Upper lobe of left lung (tissue), 6 donors: ENCODE measurements at regions not wholly inside any gene's neighbourhood (a gene's known extent, or its start where the extent isn't known, plus 50 kb on each side); places are given as distances from the start of the nearest gene placed in this dataset.

ENCODE experiments used
- ATAC-seq, 2 donors: fragments of 200-7000 bp; cut with Tn5 transposase; one replicate each; pipeline ENCODE4 v1.9.1; 2022; ENCODE audit warnings: mild to moderate bottlenecking in 2 of 2, moderate library complexity in 2 of 2; ENCODE audit not compliant: low FRiP score in 2 of 2
- DNase-seq, 2 donors: peaks; one replicate each; pipeline ENCODE4 v3.0.0-alpha.2; 2019 to 2020
- H3K27ac ChIP-seq, 4 donors: fragments of 200-600 bp; sonication (generic); one replicate each; pipeline ENCODE4 v1.5.1; 2016 to 2019
- H3K27me3 ChIP-seq, 4 donors: fragments of 200-600 bp; sonication (generic); one replicate each; pipeline ENCODE4 v1.5.1; 2017 to 2019
- H3K36me3 ChIP-seq, 4 donors: fragments of 200-600 bp; sonication (generic); one replicate each; pipeline ENCODE4 v1.5.1; 2016 to 2019
- H3K4me1 ChIP-seq, 4 donors: fragments of 200-600 bp; sonication (generic); one replicate each; pipeline ENCODE4 v1.5.1; 2018 to 2019
- H3K4me3 ChIP-seq, 4 donors: fragments of 200-600 bp; sonication (generic); one replicate each; pipeline ENCODE4 v1.5.1; 2017 to 2019; ENCODE audit warnings: mild to moderate bottlenecking in 2 of 4, moderate library complexity in 1 of 4
- H3K9me3 ChIP-seq, 4 donors: fragments of 200-600 bp; sonication (generic); one replicate each; pipeline ENCODE4 v1.5.1; 2018 to 2019
- EP300 ChIP-seq, 4 donors: sonication (generic); formaldehyde crosslinking; IDR thresholded peaks; one replicate each; pipeline ENCODE4 v1.5.1; 2017; ENCODE audit warnings: antibody characterized with exemption in 4 of 4, control low read depth in 2 of 4
- POLR2A ChIP-seq, 4 donors: fragments of 450-650 bp; IDR thresholded peaks; one replicate each; pipeline ENCODE4 v1.5.1; 2016 to 2017; ENCODE audit warnings: antibody characterized with exemption in 4 of 4, mild to moderate bottlenecking in 2 of 4
- POLR2AphosphoS5 ChIP-seq, 2 donors: sonication (generic); formaldehyde crosslinking; IDR thresholded peaks; one replicate each; pipeline ENCODE4 v1.5.1; 2017; ENCODE audit warnings: antibody characterized with exemption in 2 of 2
- WGBS, 2 donors: methylation state at CpG; one replicate each; pipeline ENCODE4 v1.1.5; 2017 to 2018; 5-methylcytosine and 5-hydroxymethylcytosine counted together
- TF ChIP-seq, protein P1 (sequence below), 6 experiments: fragments of 450-650 bp in 4 of 6; fragments of 200-600 bp in 2 of 6; sonication (generic) in 2 of 6; IDR thresholded peaks; one replicate each; pipeline ENCODE4 v1.5.1; 2016 to 2019; ENCODE audit warnings: antibody characterized with exemption in 6 of 6
- donor health status: DM: no; HTN: no; CAD: no; lungs with moderate emphysema.
- donor health status: DM: no; HTN: yes; CAD: no; lungs with severe emphysema.

DNA sequence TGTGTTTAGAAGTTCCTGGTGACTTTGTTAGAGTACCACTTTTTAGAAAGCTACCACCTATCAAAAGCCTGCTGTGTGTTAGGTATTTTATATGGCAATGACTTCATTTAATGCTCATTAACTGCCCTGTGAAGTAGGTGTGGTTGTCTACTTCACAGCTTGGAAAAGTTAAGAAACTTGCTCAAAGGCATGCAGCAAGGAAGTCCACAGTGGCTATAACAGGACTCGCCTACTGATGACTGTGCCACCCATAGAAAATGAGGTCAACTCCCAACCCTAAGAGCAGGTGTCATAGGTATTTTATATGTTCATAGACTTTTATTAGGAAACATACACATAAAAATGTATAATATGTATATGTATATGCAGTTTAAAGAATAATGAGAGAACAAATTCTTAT lies 125.2 kb upstream of the PAX6 start:
- Histone ChIP-seq H3K27me3 (peaks cover 0 to 3% (median 0%) of the 10 kb centered on the region in 4 donors), H3K4me1 (no peaks in the 10 kb centered on the region), H3K36me3 (no peaks in the 10 kb centered on the region), H3K4me3 (no peak overlapping the region), H3K27ac (no peak overlapping the region), H3K9me3 (no peaks in the 10 kb centered on the region)
- DNase-seq: no peak
- TF ChIP-seq POLR2A (IDR thresholded peaks at IDR 0.05) (no peak), POLR2AphosphoS5 (IDR thresholded peaks at IDR 0.05) (no peak), EP300 (IDR thresholded peaks at IDR 0.05) (no peak)
- TF ChIP-seq, protein P1, sequence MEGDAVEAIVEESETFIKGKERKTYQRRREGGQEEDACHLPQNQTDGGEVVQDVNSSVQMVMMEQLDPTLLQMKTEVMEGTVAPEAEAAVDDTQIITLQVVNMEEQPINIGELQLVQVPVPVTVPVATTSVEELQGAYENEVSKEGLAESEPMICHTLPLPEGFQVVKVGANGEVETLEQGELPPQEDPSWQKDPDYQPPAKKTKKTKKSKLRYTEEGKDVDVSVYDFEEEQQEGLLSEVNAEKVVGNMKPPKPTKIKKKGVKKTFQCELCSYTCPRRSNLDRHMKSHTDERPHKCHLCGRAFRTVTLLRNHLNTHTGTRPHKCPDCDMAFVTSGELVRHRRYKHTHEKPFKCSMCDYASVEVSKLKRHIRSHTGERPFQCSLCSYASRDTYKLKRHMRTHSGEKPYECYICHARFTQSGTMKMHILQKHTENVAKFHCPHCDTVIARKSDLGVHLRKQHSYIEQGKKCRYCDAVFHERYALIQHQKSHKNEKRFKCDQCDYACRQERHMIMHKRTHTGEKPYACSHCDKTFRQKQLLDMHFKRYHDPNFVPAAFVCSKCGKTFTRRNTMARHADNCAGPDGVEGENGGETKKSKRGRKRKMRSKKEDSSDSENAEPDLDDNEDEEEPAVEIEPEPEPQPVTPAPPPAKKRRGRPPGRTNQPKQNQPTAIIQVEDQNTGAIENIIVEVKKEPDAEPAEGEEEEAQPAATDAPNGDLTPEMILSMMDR (IDR thresholded peaks at IDR 0.05): no peak
- 79 to 85% methylated on average over 1 of the region's 1 CpG for WGBS, 2 donors
- no peak for ATAC-seq

DNA sequence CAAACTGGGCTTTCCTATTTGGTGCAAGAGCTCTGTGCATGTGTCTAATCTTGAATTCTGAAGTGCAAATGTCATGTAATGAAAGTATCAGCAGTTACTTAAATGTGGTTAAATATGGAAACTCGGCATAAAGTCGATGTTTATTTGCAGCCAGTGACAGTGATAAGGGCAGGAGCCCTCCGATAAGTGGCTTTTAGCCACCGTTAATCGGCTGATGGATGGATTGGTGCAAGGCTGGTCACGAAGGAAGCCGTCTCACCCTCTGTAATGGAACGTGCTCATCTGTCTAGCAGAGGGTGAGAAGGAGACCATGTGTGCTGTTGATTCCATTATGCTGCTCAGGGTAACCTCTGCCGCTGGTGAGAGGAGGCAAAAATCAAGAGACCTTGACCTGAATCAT lies 121.8 kb upstream of the PAX6 start:
- Histone ChIP-seq H3K36me3 (no peaks in the 10 kb centered on the region), H3K27me3 (peaks cover 0 to 3% (median 0%) of the 10 kb centered on the region in 4 donors), H3K4me1 (no peaks in the 10 kb centered on the region), H3K4me3 (no peak overlapping the region), H3K9me3 (no peaks in the 10 kb centered on the region), H3K27ac (no peak overlapping the region)
- DNase-seq: no peak
- no peak for ATAC-seq
- 51 to 61% methylated on average over 9 of the region's 9 CpGs for WGBS, 2 donors
- no peak for TF ChIP-seq EP300 (IDR thresholded peaks at IDR 0.05)

DNA sequence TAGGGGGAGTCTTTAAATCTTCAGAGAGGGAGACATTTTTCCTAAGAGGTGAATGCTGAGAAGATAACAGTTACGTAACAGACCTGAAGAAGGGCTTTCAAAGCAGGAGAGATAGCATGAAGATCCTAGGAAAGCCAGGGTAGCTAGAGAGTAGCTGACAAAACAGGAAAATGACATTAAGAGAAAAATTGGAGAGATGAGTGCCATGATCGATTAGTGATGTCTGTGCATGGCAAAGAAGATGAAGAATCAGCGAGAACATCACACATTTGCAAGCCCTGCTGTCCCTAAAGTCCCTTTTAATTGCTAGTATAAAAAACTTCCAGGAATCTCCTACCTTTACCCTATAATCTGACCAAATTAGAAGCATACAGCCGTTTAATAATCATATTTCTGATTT lies 116.9 kb upstream of the PAX6 start:
- TF ChIP-seq POLR2A (IDR thresholded peaks at IDR 0.05) (no peak), POLR2AphosphoS5 (IDR thresholded peaks at IDR 0.05) (no peak), EP300 (IDR thresholded peaks at IDR 0.05) (no peak)
- TF ChIP-seq, protein P1 (IDR thresholded peaks at IDR 0.05): no peak
- WGBS, 2 donors: 79 to 87% methylated on average over 4 of the region's 4 CpGs
- ATAC-seq (no peak), DNase-seq (no peak)
- no peak overlapping the region for H3K4me3 ChIP-seq
- H3K27ac ChIP-seq: no peak overlapping the region
- no peaks in the 10 kb centered on the region for H3K9me3 ChIP-seq
- H3K4me1 ChIP-seq: no peaks in the 10 kb centered on the region
- H3K27me3 ChIP-seq: no peaks in the 10 kb centered on the region
- H3K36me3 ChIP-seq: no peaks in the 10 kb centered on the region

DNA sequence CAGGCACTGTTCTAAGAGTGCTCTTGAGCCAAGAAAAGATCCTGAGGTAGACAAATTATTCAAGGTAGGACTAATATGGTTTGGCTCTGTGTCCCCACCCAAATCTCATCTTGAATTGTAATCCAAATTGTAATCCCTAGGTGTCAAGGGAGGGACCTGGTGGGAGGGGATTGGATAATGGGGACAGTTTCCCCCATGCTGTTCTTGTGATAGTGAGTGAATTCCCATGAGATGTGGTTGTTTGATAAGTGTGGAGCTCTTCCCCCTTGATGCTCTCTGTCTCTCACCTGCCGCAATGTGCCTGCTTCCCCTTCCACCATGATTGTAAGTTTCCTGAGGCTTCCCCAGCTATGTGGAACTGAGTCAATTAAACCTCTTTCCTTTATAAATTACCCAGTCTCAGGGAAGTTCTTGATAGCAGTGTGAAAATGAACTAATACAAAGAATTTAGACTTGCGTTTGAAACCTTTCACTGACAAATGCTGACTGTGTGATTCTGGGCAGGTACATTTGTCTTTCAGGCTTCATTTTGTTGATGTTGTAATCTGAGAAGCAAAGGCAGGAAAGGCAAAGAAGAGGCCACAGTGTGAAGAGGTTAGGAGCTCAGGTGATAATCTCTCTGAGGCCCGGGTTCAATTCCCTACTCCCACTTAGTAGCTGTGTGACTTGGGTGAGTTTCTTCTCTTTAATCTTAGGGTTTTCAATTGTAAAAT lies 115.8 kb upstream of the PAX6 start:
- no peaks in the 10 kb centered on the region for H3K4me1 ChIP-seq
- no peak for DNase-seq
- WGBS, 2 donors: 48 to 55% methylated on average over 3 of the region's 3 CpGs
- ATAC-seq: no peak
- H3K36me3 ChIP-seq: no peaks in the 10 kb centered on the region
- no peaks in the 10 kb centered on the region for H3K27me3 ChIP-seq
- TF ChIP-seq POLR2A (IDR thresholded peaks at IDR 0.05) (no peak), POLR2AphosphoS5 (IDR thresholded peaks at IDR 0.05) (no peak), EP300 (IDR thresholded peaks at IDR 0.05) (no peak)
- TF ChIP-seq, protein P1 (IDR thresholded peaks at IDR 0.05): no peak
- no peak overlapping the region for H3K27ac ChIP-seq
- H3K4me3 ChIP-seq: no peak overlapping the region
- no peaks in the 10 kb centered on the region for H3K9me3 ChIP-seq

DNA sequence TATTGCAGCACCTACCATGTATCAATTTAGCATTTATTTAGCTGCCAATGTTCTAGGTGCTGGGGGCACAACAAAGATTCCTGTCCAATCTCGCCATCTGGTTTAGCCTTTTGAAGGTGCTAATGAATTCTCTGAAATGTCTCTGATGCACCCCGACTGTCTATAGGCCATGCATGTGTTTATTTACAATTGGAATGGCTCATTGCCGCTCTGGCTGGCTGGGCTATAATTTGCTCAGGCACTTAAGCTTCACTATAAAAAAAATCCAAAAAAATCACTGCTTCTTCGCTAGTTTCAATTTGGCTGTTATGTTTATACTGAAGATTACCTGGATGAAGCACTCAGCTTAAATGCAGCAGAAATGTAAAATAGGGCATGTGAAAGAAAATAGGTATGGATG lies 115.0 kb upstream of the PAX6 start:
- no peak for ATAC-seq
- H3K9me3 ChIP-seq: no peaks in the 10 kb centered on the region
- H3K4me3 ChIP-seq: no peak overlapping the region
- no peaks in the 10 kb centered on the region for H3K27me3 ChIP-seq
- TF ChIP-seq POLR2A (IDR thresholded peaks at IDR 0.05) (no peak), POLR2AphosphoS5 (IDR thresholded peaks at IDR 0.05) (no peak), EP300 (IDR thresholded peaks at IDR 0.05) (no peak)
- TF ChIP-seq, protein P1 (IDR thresholded peaks at IDR 0.05): no peak
- H3K36me3 ChIP-seq: no peaks in the 10 kb centered on the region
- no peaks in the 10 kb centered on the region for H3K4me1 ChIP-seq
- no peak for DNase-seq
- WGBS, 2 donors: 76 to 77% methylated on average over 4 of the region's 4 CpGs
- H3K27ac ChIP-seq: no peak overlapping the region
